Suprapubic skin (tissue), 4 donors: ENCODE measurements at regions not wholly inside any gene's neighbourhood (a gene's known extent, or its start where the extent isn't known, plus 50 kb on each side); places are given as distances from the start of the nearest gene placed in this dataset.

Experiments
- DNase-seq, 2 donors: peaks; one replicate each; pipeline ENCODE4 v3.0.0-alpha.2; 2019; ENCODE audit warnings: low spot score in 2 of 2
- H3K27ac ChIP-seq: fragments of 200-600 bp; sonication (generic); one replicate; pipeline ENCODE4 v1.5.1; 2019
- H3K27me3 ChIP-seq: fragments of 200-600 bp; sonication (generic); one replicate; pipeline ENCODE4 v1.5.1; 2019
- H3K36me3 ChIP-seq: fragments of 200-600 bp; sonication (generic); one replicate; pipeline ENCODE4 v1.5.1; 2019
- H3K4me1 ChIP-seq: fragments of 200-600 bp; sonication (generic); one replicate; pipeline ENCODE4 v1.5.1; 2019
- H3K4me3 ChIP-seq: fragments of 200-600 bp; sonication (generic); one replicate; pipeline ENCODE4 v1.5.1; 2019; ENCODE audit warnings: mild to moderate bottlenecking
- H3K9me3 ChIP-seq: fragments of 200-600 bp; sonication (generic); one replicate; pipeline ENCODE4 v1.5.1; 2019
- CTCF ChIP-seq, 2 donors: fragments of 200-600 bp in 1 of 2; fragments of 450-650 bp in 1 of 2; sonication (generic) in 1 of 2; IDR thresholded peaks; one replicate each; pipeline ENCODE4 v1.5.1; 2016 to 2019; ENCODE audit warnings: antibody characterized with exemption in 2 of 2, mild to moderate bottlenecking in 1 of 2, moderate library complexity in 1 of 2
- EP300 ChIP-seq: sonication (generic); formaldehyde crosslinking; IDR thresholded peaks from one replicate; pipeline ENCODE4 v1.6.1; 2017; ENCODE audit warnings: antibody characterized with exemption
- POLR2A ChIP-seq, 2 donors: fragments of 450-650 bp; IDR thresholded peaks; one replicate each; pipeline ENCODE4 v1.6.1; 2017; ENCODE audit warnings: antibody characterized with exemption in 2 of 2, mild to moderate bottlenecking in 2 of 2, moderate library complexity in 2 of 2
- POLR2AphosphoS5 ChIP-seq, 3 donors: sonication (generic); formaldehyde crosslinking; IDR thresholded peaks; one replicate each; pipeline ENCODE4 v1.6.1; 2017; ENCODE audit warnings: antibody characterized with exemption in 3 of 3
- WGBS: methylation state at CpG from one replicate; pipeline ENCODE4 v1.1.5; 2018; 5-methylcytosine and 5-hydroxymethylcytosine counted together

GRCh38 chr3:10741891-10742671, 73.9 kb upstream of the SLC6A11 start:
- 68% methylated on average over 10 of the region's 10 CpGs for WGBS
- DNase-seq = no peak
- Histone ChIP-seq H3K4me1 (peaks cover 7% of the 10 kb centered on the region), H3K27ac (no peak overlapping the region), H3K4me3 (no peak overlapping the region), H3K36me3 (no peaks in the 10 kb centered on the region), H3K27me3 (peaks cover 51% of the 10 kb centered on the region), H3K9me3 (no peaks in the 10 kb centered on the region)
- no peak for TF ChIP-seq CTCF (IDR thresholded peaks at IDR 0.05)
- no peak for TF ChIP-seq POLR2AphosphoS5 (IDR thresholded peaks at IDR 0.05)
- no peak for TF ChIP-seq POLR2A (IDR thresholded peaks at IDR 0.05)
- TF ChIP-seq EP300 = no peak

DNA sequence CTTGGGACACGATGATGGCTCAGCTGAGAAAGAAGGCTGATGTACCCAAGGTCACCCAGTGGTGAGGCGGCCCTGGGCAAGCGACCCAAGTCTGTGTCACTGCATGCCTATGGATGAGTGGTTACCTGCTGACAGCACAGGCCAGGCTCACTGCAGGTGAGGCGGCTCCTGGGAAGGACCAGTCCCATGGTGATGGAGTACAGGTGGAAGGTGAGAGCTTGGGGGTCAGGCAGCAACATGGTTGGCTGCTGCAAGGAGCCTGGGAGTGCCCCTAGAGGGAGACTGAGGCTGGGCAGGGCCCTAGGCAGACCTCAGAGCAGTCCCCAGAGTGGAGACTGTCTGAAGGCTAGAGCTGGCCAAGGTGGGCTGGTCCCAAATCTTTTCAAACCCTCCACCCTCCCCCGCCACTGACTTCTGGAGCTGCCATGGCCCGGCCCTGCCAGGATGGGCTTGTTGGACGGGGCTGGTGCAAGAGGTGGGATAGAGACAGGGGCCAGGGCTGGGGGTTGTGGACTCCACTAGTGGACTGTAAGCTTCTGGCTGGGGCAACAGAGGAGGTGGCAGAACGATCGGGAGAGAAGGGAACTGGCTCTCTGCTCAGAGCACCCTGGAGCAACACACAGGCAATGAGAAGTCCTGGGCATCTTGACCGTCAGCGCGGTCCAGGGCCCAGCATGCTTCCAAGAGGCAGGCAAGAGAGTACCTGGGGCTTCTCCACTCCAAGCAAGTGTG, 72.5 kb upstream of the SLC6A11 start:
- 70% methylated on average over 11 of the region's 12 CpGs for WGBS
- TF ChIP-seq POLR2A (IDR thresholded peaks at IDR 0.05) (no peak), EP300 (no peak), CTCF (IDR thresholded peaks at IDR 0.05) (no peak), POLR2AphosphoS5 (IDR thresholded peaks at IDR 0.05) (no peak)

DNA sequence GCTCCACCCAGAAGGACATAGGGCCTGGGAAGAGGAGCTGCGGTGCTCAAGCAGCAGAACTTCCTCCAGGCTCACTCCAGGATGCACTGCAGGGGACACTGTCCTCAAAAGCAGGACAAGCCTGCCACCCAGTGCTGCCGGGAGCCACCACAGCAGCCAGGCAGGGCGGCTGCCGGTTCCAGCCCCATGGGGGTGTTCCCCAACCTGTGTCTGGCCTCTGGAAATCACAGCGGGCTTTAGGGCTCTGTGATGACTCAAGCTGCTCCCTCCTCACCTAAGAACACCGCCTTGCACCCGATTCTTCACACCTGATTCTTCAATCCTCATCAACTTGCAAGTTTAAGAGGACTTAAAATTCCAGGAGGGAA, 71.9 kb upstream of the SLC6A11 start:
- Histone ChIP-seq H3K36me3 (no peaks in the 10 kb centered on the region), H3K4me3 (no peak overlapping the region), H3K27me3 (peaks cover 41% of the 10 kb centered on the region), H3K9me3 (no peaks in the 10 kb centered on the region), H3K27ac (no peak overlapping the region), H3K4me1 (no peaks in the 10 kb centered on the region)
- DNase-seq = no peak
- TF ChIP-seq POLR2A (IDR thresholded peaks at IDR 0.05) = no peak
- 22% methylated on average over 6 of the region's 7 CpGs for WGBS

More for the DNA sequence above, 72.5 kb upstream of the SLC6A11 start:
- H3K9me3 ChIP-seq = no peaks in the 10 kb centered on the region
- H3K36me3 ChIP-seq = no peaks in the 10 kb centered on the region
- H3K4me1 ChIP-seq = peaks cover 5% of the 10 kb centered on the region
- no peak overlapping the region for H3K27ac ChIP-seq
- no peak for DNase-seq
- peaks cover 46% of the 10 kb centered on the region for H3K27me3 ChIP-seq
- no peak overlapping the region for H3K4me3 ChIP-seq

DNA sequence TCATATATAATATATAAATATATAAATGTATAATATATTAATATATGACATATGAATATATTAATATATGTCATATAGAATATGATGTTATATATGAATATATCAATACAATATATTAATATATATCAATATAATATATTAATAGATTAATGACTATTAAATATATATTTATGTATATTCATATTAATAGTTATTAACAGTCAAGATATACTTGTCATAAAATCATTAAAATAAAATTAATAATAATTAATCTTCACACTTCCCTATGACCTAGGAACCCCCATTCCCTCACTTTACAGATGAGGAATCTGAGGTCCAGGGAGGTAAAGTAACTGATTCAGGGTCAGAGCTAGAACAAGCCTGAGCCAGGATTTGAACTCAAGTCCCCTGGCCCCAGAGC, 70.6 kb upstream of the SLC6A11 start:
- Histone ChIP-seq H3K9me3 (no peaks in the 10 kb centered on the region), H3K27me3 (peaks cover 38% of the 10 kb centered on the region), H3K4me1 (no peaks in the 10 kb centered on the region), H3K36me3 (no peaks in the 10 kb centered on the region), H3K27ac (no peak overlapping the region), H3K4me3 (no peak overlapping the region)
- TF ChIP-seq POLR2AphosphoS5 (IDR thresholded peaks at IDR 0.05) (no peak), POLR2A (IDR thresholded peaks at IDR 0.05) (no peak), EP300 (no peak), CTCF (IDR thresholded peaks at IDR 0.05) (no peak)
- no peak for DNase-seq

- Histone ChIP-seq H3K27ac (no peak overlapping the region), H3K9me3 (no peaks in the 10 kb centered on the region), H3K4me1 (no peaks in the 10 kb centered on the region), H3K4me3 (no peak overlapping the region), H3K27me3 (peaks cover 44% of the 10 kb centered on the region), H3K36me3 (no peaks in the 10 kb centered on the region)
- WGBS = 59% methylated on average over 4 of the region's 4 CpGs
- no peak for DNase-seq
- TF ChIP-seq EP300 = no peak
- TF ChIP-seq CTCF (IDR thresholded peaks at IDR 0.05) = no peak
- TF ChIP-seq POLR2A (IDR thresholded peaks at IDR 0.05) = no peak
- no peak for TF ChIP-seq POLR2AphosphoS5 (IDR thresholded peaks at IDR 0.05)
These were observed 70.0 kb upstream of the SLC6A11 start for GRCh38 chr3:10746001-10746400.
